Stimulated activated CD8-positive, alpha-beta memory T cell treated with anti-CD3 and anti-CD28 coated beads, Interleukin-4, amount 100 ng/mL, for 48 hours (primary cell): ENCODE measurements at regions not wholly inside any gene's neighbourhood (a gene's known extent, or its start where the extent isn't known, plus 50 kb on each side); places are given as distances from the start of the nearest gene placed in this dataset.

Source experiments
- DNase-seq: peaks from one replicate; pipeline ENCODE4 v3.0.0-alpha.2; 2020

GRCh38 chr7:36802459-36803135 is 78.3 kb upstream of the AOAH start:
- DNase-seq = no peak

- DNase-seq = no peak
Measured at GRCh38 chr7:36796850-36797536, 72.7 kb upstream of the AOAH start.

- no peak for DNase-seq
Measured at GRCh38 chr7:36795451-36796021, 71.2 kb upstream of the AOAH start.

DNA sequence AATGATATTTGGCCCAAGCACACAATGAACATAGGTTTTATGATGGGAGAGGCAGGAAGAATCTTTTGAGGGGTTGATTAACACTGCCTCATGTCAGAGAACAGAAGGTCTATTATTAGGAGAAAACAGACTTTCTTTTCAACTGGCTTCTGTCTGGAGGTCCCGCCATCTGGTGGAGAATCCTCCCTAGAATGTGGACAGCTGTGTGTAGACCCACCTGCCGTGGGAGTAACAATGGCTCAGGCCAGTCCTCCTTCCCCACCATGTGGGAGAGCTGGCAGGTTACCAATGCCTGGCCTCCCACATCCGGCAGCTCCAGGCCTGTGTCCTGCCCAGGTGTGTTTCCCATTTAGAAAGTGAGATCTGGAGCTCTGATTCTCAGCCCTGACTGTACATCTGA is 70.4 kb upstream of the AOAH start:
- DNase-seq = no peak

DNA sequence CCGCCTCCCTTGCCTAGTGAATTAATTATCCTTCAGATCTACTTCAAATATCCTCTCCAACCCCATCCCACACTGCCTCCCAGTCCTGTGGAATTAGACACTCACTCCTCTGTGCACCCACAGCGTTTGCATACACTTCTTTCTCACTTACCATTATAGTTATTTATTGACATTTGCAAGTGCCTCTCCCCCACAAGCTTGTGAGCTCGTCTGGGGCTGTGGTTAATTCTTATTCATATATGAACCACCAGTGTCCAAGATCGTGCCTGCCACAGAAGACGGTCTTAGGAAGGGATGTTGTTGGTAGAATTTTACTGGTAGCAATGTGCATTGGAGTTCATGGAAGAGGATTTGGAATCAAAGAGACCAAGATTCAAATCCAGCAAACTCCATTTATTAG is 68.1 kb upstream of the AOAH start:
- no peak for DNase-seq

DNA sequence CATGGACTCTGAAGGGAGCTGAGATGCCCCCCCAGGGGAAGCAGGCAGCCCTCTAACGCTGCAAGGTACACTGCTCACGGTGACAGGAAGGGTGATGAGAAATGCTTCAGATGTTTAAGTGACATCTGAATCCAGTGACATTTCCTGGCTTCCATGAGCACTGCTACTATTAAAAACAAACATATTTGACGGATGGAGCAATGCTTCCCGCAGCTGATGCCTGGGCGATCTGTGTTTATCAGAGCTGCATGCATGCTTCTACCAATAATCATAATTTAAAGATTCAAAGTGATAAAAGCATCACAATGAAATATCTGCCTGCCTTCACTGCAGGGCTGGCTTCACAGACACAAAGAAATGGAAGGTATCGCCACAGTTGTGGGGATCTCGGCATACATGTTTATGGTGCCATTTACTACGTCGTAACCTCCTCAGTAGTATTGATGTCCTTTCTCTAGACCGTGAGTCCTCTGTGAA is 66.1 kb upstream of the AOAH start:
- DNase-seq = no peak

- no peak for DNase-seq
Measured at GRCh38 chr7:36788825-36789470, 64.7 kb upstream of the AOAH start.

DNA sequence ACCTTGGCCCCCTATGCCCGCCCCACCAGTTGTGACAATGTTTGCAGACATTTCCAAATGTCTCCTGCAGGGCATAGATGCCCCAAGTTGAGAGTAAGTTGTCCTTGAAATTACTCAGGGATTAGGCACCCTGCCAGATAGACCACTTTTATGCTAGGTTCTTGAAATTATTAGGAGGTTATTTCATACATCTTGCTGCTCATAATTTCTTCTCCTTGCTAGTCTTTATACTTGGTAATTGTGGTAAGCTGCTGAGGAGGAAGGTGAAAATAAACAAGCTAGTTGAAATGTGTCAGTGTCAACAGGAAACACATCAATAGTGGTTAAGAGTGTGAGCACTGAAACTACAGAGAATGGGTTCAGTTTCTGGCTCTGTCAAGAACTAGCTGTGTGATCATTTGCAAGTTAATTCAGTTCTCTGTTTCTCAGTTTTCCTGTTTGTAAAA is 63.7 kb upstream of the AOAH start:
- peak; percentile 36 for DNase-seq

DNA sequence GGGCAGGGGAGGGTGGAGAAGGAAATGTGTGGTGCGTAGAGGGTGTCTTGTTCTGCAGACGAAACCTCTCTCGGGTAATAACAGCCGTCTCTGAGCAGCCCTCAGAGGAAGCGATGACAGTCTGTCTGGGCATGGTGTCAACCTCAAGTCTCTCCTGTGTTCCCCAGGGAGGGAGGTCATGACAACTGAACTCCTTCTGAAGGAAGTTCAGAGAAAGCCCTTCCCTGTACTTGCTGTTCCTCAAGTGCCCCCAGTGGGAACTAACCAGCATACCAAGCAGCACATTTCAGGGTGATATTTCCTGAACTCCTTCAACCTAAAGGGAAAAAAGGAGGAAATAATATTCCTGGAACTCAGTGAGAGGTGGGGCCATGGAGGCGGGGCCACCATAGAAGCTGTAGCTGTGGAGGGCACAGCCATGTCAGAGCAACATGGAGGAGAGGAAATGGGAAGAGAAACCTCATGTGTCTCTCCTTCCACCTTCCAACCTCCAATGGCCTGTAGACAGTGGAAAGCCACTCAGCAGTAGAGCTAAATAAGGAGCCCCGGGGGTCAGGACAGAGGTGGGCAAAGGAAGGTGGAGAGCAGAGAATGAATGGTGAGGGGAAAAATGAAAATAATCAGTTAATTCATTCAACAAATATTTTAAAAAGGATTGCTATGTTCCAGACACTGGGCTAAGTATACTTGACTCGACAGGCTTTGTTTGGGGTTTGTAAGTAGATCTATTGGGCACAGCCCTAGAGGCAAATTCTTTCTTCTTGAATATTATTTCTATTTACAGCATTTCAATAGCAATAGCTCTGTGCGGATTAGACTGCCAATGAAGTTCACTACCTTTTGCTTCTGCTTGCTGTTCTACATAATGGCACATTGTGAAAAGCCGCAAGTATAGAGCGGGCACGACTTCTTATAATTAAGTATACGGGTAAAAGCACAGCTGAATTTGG is 61.0 kb upstream of the AOAH start:
- peak; percentile 67 for DNase-seq

DNA sequence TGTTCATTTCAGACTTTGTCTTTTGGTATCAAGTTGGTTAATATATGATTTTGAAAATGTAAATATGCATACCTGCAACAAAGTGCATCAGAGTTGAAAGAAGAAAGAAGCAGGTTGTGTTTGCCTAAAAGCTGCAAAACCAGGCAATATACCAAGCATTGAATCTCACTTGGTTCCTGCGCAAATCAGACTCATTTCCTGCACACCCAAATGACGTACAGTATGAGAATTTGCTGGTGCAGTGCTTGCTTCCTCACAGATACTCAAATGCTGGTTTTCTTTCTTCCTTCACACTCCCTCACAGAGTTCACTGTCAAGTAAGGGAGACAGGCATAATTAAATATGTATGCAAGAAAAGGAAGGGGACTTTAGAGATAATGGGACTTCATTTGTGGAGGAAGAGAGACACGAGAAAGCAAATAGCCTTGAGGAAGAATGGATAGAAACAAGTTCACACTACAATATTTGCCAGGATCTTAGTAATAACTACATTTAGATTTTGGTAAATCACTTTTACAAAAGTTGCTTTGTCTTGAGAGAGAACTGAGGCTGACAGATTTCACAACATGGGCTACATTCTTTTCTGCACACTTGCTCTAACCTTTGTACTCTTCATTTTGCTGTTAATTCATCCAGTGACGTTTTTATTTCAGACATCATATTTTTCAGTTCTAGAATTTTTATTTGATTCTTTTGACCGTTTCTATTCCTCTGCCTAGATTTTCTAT is 56.9 kb upstream of the AOAH start:
- DNase-seq = no peak

DNA sequence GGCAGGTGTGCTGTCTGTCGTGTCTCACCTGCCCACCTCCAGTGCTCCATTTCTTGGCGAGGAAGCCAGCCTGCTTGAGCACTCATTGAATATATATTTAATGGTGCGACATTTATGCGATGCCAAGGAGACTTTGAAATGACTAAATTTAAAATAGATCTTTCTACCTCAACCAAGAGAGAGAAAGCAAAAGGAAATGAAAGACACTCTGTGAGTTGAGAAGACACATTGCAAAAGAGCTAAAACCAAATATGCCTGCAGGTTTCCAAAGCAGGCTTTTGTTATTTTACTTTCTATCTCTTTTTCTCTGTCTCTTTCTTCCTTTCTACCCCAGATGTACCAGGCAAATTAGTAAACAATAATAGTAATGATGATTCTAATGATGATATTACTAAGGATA is 53.6 kb upstream of the AOAH start:
- DNase-seq = no peak

DNA sequence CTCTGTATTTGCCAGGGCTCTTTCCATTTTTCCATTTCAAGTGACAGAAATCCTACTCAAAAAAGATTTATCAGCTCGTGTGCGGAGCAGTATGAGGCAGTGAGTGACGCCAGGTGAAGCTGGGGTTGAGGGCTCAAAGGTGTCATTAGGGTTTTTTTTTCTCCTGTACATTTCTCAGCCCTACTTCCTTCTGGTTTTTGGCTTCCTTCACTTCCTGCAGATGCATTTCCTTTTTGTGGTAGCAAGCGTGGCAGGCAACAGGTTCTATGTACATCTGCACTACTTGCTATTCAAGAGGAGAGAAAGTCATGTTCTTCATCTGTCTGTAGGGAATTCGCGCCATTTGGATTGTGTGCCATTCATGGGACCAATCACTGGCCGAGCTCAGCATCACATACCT is 52.8 kb upstream of the AOAH start:
- peak; percentile 28 for DNase-seq

DNA sequence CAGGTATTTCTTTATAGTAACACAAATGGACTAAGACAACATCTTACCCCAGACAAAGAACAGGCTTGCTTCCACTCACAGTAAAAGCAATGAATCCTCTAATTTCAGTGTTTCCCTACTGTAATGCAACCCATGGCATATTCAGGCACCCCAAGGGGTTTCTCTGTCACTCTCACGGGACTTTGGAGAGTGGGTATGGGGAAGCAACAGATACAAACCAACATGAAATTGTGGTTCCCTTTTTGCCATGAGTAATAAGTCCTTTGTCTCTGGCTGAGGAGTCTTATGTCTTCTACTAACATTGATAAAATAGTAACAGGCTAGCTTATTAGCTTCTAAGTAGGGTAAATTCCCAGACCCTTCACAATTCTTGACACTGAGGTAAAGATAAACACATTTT is 51.4 kb upstream of the AOAH start:
- no peak for DNase-seq

DNA sequence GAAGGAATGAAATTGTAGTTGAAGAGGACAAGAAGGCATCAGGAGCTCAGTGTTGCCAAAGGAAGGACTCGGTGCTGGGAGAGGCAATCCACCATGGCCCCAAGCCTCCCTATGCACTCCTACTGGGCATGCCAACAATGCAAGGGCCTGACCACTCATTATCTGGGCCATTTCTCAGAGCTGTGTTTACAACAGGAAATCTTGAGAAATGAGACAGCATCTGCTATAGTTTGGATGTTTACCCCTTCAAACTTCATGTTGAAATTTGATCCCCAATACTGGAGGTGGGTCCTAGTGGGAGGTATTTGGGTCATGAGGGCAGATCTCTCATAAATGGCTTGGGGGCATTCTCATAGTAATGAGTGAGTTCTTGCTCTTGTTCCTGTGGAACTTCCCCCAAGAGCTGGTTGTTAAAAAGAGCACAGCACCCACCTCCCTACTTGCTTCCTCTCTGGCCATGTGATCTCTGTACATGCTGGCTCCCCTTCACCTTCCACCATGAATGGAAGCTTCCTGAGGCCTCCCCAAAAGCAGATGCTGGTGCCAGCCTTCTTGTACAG is 50.8 kb upstream of the AOAH start:
- DNase-seq = no peak
